ENCODE measurements at regions not wholly inside any gene's neighbourhood (a gene's known extent, or its start where the extent isn't known, plus 50 kb on each side); places are given as distances from the start of the nearest gene placed in this dataset.

GRCh38 chr5:167472566-167473108, 818.8 kb upstream of the WWC1 start:
- H3K4me1 ChIP-seq (ENCODE audit: low read depth): peaks cover 7% of the 10 kb centered on the region
- no peak for TF ChIP-seq CTCF (IDR thresholded peaks at IDR 0.05; ENCODE audit: low read depth, low read length)
- H3K27ac ChIP-seq: no peak overlapping the region
- H3K4me3 ChIP-seq: no peak overlapping the region
- no peaks in the 10 kb centered on the region for H3K9me3 ChIP-seq (ENCODE audit: low read depth)
- H3K36me3 ChIP-seq: no peaks in the 10 kb centered on the region
- H3K27me3 ChIP-seq: no peaks in the 10 kb centered on the region
- no peak for DNase-seq (ENCODE audit: low read depth in 1 of 2, low spot score in 1 of 2)

- no peaks in the 10 kb centered on the region for H3K9me3 ChIP-seq (ENCODE audit: low read depth)
- peaks cover 4% of the 10 kb centered on the region for H3K4me1 ChIP-seq (ENCODE audit: low read depth)
- TF ChIP-seq CTCF (IDR thresholded peaks at IDR 0.05; ENCODE audit: low read depth, low read length): no peak
- no peaks in the 10 kb centered on the region for H3K36me3 ChIP-seq
- no peak overlapping the region for H3K27ac ChIP-seq
- H3K27me3 ChIP-seq: no peaks in the 10 kb centered on the region
- peak in 1 of 2 donors; percentile 13 for DNase-seq (ENCODE audit: low read depth in 1 of 2, low spot score in 1 of 2)
- H3K4me3 ChIP-seq: no peak overlapping the region
Observed at GRCh38 chr5:167478188-167478587, 813.3 kb upstream of the WWC1 start.

GRCh38 chr5:167479779-167480178, 811.7 kb upstream of the WWC1 start:
- no peak overlapping the region for H3K27ac ChIP-seq
- H3K27me3 ChIP-seq: no peaks in the 10 kb centered on the region
- no peak overlapping the region for H3K4me3 ChIP-seq
- no peaks in the 10 kb centered on the region for H3K9me3 ChIP-seq (ENCODE audit: low read depth)
- TF ChIP-seq CTCF (IDR thresholded peaks at IDR 0.05; ENCODE audit: low read depth, low read length): no peak
- peaks cover 4% of the 10 kb centered on the region for H3K4me1 ChIP-seq (ENCODE audit: low read depth)
- H3K36me3 ChIP-seq: no peaks in the 10 kb centered on the region
- DNase-seq (ENCODE audit: low read depth in 1 of 2, low spot score in 1 of 2): no peak

- no peak for TF ChIP-seq CTCF (IDR thresholded peaks at IDR 0.05; ENCODE audit: low read depth, low read length)
- Histone ChIP-seq H3K9me3 (ENCODE audit: low read depth) (no peaks in the 10 kb centered on the region), H3K4me1 (ENCODE audit: low read depth) (peaks cover 4% of the 10 kb centered on the region), H3K36me3 (no peaks in the 10 kb centered on the region), H3K27ac (no peak overlapping the region), H3K4me3 (no peak overlapping the region), H3K27me3 (no peaks in the 10 kb centered on the region)
- DNase-seq (ENCODE audit: low read depth in 1 of 2, low spot score in 1 of 2): no peak
Observed at GRCh38 chr5:167481345-167481744, 810.1 kb upstream of the WWC1 start.

GRCh38 chr5:167482555-167482954, 808.9 kb upstream of the WWC1 start:
- DNase-seq (ENCODE audit: low read depth in 1 of 2, low spot score in 1 of 2): no peak
- Histone ChIP-seq H3K4me1 (ENCODE audit: low read depth) (peaks cover 4% of the 10 kb centered on the region), H3K4me3 (no peak overlapping the region), H3K36me3 (no peaks in the 10 kb centered on the region), H3K27ac (no peak overlapping the region), H3K9me3 (ENCODE audit: low read depth) (no peaks in the 10 kb centered on the region), H3K27me3 (no peaks in the 10 kb centered on the region)
- TF ChIP-seq CTCF (IDR thresholded peaks at IDR 0.05; ENCODE audit: low read depth, low read length): no peak

All from cardiac muscle cell (in vitro differentiated cells and primary cell).